T47D (cell line): ENCODE measurements at regions not wholly inside any gene's neighbourhood (a gene's known extent, or its start where the extent isn't known, plus 50 kb on each side); places are given as distances from the start of the nearest gene placed in this dataset.

Source experiments
- DNase-seq, 2 experiments: peaks; one replicate each; pipeline versions ENCODE4 v3.0.0 to v3.0.0-alpha.2; 2011 to 2012; ENCODE audit warnings: low read depth in 1 of 2, low spot score in 1 of 2
- JUND ChIP-seq: IDR thresholded peaks from 2 replicates; pipeline ENCODE4 v1.6.1; 2012; ENCODE audit warnings: low read depth
- in situ Hi-C: cut with HindIII; loops from 2 replicates; pipeline ENCODE4 v1.10.0; 2016; ENCODE audit warnings: low sequenced_read_pairs, low pct_unique_long_range_greater_than_20kb

GRCh38 chr14:99037777-99038430 lies 234.1 kb downstream of the BCL11B start:
- in situ Hi-C loops = no loop called here
- TF ChIP-seq JUND = no peak
- no peak for DNase-seq

GRCh38 chr14:99038431-99038820 lies 233.6 kb downstream of the BCL11B start:
- DNase-seq = no peak
- in situ Hi-C loops = no loop called here

GRCh38 chr14:99039331-99040041 lies 232.5 kb downstream of the BCL11B start:
- in situ Hi-C loops = no loop called here
- TF ChIP-seq JUND = no peak
- no peak for DNase-seq

More at GRCh38 chr14:99038431-99038820, 233.6 kb downstream of the BCL11B start:
- TF ChIP-seq JUND = no peak

DNA sequence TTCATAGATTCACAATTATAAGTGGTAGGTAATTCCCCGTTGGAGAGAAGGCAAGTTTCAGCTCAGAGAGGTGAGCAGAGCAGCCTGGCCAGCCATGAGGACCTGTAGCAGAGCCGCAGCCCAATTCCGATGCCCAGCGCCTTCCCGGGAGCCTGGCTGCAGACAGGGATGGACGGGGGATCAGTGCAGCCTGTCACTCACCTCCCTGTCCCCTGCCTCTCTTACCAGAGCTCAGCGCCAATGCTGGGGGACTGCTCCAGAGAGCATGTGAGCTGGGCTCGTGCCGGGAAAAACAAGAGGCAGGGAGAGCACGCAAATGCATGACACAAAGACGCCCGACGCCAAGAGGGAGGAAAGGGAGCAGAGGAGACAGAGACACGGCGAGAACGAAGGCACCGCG lies 231.9 kb downstream of the BCL11B start:
- no peak for DNase-seq
- no peak for TF ChIP-seq JUND
- in situ Hi-C loops = no loop called here

DNA sequence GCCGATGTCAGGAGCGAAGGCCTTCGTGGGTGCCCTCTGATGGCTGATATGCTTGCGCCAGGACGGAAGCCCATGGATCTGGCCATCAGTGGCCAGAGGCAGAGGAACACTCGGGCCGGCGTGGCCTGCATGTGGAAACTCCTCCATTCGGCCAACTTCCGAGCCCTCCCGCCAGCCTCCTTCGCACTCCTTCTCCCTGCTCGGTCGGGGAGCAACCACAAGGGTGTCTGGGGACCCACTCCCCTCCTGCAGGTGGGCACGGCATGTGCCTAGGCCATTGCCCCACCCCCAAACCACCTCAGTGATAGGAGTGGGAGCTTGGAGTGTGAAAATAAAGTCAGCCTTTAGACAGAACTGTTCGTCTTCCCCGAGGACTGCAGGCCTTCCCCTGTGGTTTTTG lies 231.3 kb downstream of the BCL11B start:
- no peak for TF ChIP-seq JUND
- in situ Hi-C loops = no loop called here
- no peak for DNase-seq

- no peak for DNase-seq
- in situ Hi-C loops = no loop called here
- no peak for TF ChIP-seq JUND
Measured at GRCh38 chr14:99041141-99041819, 230.7 kb downstream of the BCL11B start.

DNA sequence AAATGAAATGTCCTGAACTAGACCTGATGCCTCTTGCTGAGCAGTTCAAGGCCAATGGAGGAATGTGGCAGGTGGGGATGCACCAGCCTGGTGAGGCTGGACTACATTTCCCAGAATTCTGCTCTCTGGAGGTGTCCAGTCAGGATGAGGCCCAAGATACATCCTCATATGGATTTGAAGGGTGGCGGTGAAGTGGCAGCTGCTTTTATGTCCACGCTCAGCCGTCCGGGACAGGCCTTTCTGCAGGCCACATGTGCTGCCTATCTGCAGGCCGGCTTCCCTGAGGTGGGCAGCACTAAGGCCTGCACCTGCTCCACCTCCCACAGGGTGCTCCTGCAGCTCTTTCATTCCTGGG lies 230.2 kb downstream of the BCL11B start:
- in situ Hi-C loops = no loop called here
- peak in 1 of 2 experiments; percentile 27 for DNase-seq
- TF ChIP-seq JUND = no peak

GRCh38 chr14:99042381-99043266 lies 229.4 kb downstream of the BCL11B start:
- DNase-seq = no peak
- in situ Hi-C loops = no loop called here
- TF ChIP-seq JUND = no peak

- TF ChIP-seq JUND = no peak
- DNase-seq = no peak
- in situ Hi-C loops = no loop called here
Measured at GRCh38 chr14:99043267-99043615, 228.8 kb downstream of the BCL11B start.

DNA sequence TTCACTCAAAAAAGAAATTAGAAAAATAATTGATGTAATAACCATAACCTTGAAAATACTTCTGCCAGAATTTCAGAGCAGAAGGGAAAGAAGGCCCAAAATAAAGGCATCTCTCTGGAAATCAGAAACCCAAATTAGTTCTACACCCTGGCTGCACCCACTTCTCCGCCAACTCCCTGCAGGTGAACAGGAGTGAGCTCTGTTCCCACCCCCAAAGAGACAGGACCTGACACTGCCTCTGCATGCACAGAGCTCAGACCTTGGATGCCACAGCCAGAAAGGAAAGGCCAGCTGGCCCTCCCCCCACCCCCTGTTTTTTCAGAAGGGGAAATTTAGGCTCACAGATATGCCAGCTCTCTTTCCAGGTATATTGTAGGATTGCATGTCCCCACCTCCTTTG lies 228.2 kb downstream of the BCL11B start:
- in situ Hi-C loops = no loop called here
- TF ChIP-seq JUND = no peak
- no peak for DNase-seq

- in situ Hi-C loops = no loop called here
- TF ChIP-seq JUND = no peak
- no peak for DNase-seq
Measured at GRCh38 chr14:99047441-99048031, 224.5 kb downstream of the BCL11B start.

- in situ Hi-C loops = no loop called here
- TF ChIP-seq JUND = no peak
- DNase-seq = no peak
Measured at GRCh38 chr14:99050309-99050708, 221.7 kb downstream of the BCL11B start.
